Activated T-helper 1 cell treated with anti-CD3 and anti-CD28 coated beads, Interleukin-2, amount 50 U/mL, for 16 hours (primary cell): ENCODE measurements at regions not wholly inside any gene's neighbourhood (a gene's known extent, or its start where the extent isn't known, plus 50 kb on each side); places are given as distances from the start of the nearest gene placed in this dataset.

Experiments
- DNase-seq, 2 donors: peaks; one replicate each; pipeline ENCODE4 v3.0.0-alpha.2; 2020; ENCODE audit warnings: low read depth in 1 of 2, low spot score in 1 of 2

DNA sequence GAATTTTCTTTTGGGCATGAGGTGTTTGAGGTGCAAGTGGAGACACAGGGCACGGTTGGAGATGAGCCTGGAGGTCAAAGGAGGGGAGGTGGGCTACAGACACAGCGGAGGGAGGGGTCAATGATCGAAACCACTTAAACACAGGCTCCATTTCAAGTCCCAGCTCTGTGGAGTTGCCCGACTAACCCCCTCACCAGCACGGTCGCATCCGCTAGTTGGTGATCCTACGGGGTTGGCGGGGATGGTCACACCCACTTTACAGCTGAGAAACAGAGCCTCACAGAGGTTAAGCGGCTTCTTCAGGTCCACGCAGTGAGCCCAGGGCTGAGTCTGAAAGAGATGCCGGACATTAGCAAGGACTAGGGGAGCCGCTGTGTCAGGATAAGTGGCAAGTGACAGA is 60.1 kb upstream of the RUNX3 start:
- no peak for DNase-seq

DNA sequence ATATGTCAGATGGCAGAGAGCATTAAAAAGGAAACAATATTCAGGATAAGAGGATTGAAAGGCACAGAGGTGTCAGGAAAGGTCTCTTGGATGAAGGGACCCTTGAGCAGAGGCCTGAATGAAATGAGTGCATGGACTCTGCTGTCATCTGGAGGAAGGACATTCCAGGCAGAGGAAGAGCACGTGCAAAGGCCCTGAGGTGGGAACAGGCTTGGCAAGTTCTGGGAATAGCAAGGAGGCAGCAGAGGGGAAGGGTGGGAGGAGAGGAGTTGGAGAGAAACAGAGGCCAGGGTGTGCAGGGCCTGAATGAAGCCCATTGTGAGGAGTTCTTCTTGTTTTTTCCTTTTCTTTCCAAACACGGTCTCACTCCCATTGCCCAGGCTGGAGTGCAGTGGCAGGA is 59.0 kb upstream of the RUNX3 start:
- no peak for DNase-seq

DNA sequence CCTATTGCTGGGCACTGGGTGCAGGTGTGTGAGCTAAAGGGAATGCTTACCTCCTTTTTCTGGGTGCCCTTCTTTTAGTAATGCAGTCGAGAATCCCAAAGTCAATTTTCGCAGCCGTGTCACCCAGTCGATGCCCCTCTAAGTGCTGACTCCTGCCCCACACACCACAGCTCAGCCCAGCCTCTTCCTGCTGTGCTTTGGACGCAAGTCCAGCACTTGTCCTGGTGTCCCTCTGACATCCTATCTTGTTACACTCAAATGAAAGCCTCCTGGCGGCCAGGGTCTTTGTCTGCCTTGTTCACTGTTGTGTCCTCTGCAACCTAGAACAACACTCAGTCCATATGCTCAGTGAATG is 58.5 kb upstream of the RUNX3 start:
- no peak for DNase-seq

DNA sequence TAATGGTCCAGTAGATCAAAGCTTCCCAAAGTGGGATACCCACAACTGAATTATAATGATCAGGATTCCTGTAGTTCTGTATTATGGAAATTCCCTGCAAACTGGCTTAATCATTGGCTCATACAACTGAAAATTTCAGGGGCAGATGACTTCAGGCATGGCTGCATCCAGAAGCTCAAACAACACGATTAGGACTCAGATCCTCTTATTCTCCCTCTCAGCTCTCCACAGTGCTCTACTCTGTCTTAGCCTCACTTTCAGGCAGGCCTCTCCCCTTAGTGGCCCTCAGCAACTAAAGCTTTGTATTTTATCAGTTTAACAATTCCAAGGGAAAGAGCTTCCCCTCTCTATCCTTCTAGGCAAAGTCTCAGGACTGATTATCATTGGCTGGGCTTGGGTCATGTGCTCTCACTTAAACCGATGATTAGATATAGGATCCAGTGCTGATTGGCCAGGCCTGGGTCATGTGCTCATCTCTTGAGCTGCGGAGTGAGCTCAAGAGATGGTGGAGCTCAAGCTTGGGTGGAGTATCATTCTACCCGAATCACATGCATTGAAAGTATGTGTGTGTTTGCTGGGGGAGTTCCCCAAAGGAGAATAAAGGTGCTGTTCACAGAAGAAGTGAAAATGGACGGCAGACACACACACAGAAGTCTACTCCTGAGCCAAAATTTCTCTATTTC is 57.9 kb upstream of the RUNX3 start:
- DNase-seq: no peak

DNA sequence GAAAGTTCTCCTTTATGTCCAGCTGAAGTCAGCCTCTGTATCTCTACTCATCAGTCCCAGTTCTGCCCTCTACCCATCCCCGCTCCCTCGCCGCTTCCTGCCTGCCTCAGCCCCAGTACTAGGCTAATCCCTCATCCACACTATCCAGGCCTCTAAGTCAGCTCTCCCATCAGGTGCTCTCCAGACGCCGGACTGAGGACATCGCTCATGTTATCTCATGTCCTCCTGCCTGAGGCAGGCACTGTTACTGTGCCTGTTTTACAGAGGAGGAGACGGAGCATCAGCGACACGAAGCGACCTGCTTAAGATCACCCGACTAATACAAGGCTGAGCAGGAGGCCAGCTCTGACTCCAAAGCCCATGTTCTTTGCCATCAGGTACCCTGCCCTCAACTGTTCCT is 57.3 kb upstream of the RUNX3 start:
- DNase-seq: no peak

DNA sequence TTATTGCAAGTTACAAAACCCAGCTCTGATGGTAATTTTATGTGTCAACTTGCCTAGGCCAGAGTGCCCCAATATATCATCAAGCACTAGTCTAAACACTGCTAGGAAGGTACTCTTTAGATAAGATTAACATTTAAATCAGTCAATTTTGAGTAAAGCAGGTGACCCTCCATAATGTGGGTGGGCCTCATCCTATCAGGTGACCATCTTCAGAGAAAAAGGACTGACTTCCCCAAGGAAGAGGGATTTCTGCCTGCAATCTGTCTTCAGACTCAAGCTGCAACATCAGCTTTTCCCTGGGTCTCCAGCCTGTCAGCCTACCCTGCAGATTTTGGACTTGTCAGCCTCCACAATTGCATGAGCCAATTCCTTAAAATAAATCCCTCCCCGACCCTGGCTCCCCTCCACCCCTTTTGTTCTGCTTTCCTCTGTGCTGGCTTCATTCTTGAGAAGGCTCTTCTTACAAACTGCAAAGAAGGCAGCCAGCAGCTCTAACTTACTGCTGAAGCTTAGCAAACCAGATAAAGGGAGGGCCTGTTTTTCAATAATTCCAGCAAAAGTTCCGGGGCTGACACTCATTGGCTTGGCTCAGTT is 56.4 kb upstream of the RUNX3 start:
- DNase-seq: no peak

DNA sequence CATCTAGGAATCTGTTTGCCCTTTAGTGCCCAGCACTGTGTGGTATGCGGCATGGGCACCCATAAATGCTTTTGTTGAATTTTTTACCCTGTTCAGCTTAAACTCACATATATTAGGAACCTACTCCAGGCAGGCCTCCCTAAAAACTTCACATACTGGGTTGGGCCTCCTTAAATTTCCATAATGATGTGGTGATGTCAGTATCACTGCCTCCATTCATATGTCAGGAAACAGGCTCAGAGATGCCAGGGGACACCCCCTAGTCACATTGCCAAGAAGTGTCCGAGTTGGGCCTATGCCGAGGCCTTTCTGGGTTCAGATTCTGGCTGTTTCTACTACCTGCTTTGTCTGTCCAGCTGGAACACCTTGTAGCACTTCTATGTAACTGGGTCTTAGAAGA is 55.7 kb upstream of the RUNX3 start:
- DNase-seq: no peak

DNA sequence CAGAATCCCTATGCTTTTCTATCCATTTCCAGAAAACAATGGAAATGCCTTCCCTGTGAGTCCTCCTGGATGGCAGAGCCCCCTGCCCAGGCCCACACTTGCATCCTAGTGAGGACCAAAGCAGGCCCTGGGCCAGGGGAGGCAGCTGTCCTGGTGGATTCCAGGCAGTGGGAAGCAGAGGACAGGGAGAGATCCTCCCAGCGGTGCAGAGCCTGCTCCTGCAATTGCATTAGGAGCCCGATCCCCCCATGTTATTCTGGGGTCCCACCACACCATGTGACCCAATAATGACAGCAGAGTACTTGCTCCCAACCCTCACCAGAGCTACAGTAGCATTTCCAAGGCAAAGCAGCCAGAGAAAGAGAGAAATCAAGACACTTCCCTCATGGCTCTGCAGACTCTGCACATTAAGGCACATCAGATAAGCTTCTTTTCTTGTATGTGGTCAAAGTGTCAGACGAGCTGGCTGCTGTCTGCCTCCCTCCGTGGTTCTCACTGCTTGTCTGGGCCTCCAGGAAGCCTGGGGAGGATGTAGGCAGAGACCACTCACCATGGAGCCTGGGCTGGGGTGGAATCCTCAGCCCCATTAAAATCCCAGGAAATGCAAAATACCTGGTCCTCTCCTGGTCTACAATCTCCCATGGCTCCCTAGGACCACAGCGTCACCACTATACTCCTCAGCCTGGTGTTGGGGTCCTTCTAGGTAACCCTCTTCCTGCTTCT is 54.9 kb upstream of the RUNX3 start:
- DNase-seq: no peak

DNA sequence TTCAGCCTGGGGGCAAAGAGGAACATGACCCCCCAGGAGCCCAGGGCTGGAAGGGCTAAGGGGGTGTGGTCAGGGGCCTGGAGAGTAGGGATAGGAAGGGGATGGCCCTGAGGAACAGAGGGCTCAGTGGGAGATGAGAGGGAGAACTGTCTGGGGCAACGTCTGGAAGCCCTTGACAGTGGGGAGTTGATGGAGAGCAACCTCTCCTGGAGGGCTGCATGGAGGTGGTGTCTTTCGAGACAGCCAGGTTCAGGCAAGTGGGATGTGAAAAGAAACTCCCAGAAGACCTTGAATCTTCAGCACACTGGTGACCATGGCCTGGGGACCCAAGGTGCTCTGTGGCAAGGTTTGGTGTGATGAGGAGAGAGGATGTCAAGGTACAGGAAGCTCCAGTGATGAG is 54.2 kb upstream of the RUNX3 start:
- DNase-seq: no peak

DNA sequence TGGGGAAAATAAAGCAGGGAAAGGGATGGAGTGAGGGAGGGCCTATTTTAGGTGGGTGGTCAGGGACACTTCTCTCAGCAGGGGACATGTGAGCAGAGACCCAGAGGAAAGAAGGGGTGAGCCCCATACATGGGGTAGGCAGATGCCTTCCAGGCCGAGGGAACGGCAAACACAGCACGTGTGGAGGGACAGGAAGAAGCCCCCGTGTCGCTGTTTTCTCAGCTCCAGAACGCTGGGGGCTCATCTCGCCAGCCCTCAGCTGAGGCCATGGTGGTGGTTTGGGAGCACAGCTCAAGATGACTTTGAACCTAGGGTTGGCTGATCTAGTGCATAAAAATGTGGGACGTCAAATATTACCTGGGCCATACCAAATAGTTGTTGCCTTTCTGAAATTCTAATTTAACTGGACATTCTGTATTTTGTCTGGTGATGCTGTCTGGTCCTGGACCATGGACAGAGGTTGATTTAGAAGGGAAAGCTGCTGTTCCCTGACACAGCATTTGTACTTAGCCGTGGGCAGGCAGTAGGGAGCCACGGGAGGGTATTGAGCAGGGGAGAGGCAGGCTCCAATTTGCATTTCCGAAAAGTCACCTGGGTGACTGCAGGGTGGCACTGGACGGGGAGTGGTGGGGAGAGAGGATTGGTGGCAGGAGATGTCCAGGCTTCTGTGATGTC is 53.1 kb upstream of the RUNX3 start:
- DNase-seq: no peak

DNA sequence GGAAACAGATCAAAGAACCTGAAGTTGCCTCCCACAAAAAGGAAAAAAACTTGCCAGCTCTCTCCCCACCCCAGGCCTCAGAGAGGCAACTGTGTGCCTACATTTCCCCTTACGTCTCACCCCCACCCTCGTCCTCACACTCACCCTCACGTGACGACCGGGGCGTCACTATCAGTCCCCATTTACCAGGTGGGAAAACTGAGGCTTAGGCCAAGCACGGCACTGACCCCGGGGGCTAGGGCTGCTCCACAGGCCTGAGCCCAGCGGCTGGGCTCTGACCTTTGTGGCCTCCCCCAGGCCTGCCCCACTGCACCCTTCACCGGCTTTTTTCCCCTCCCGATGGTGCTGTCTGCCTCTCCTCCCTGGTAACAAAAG is 51.5 kb upstream of the RUNX3 start:
- DNase-seq: no peak

DNA sequence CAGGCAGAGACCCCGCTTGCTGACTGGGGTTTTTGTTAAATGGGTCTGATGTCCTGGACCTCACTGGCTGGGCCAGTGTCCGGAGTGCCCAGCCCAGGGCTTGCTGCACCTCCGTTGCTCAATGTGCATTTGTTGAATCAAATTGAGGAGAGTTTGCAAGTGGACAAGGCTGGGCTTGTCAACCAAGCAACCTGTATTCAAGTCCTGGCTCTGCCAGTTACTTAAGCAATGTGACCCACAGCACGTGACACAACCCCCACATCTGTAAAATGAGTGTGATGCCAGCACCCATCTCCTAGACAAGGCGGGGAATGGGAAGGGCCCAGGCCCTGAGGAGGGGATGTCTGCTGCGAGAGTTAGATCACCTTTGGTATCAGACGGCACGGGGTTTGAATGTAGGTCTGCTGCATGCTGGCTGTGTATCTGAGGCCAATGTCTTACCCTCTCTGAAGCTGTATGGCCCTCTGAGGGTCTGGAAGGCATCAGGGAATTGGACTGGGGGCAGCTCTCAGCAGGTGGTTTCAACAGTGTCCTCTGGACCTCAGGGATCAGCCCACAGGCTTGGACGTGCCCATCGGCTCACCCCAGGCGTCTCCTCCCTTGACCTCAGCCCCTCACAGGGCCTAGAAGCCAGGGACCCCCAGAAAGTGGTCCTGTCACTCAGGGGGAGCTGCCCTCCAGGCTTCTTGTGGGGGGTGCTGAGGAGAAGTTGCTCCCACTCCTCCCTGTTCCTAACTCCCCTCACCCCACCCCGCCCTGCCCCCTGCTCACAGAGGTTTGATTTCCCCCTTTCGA is 51.0 kb upstream of the RUNX3 start:
- DNase-seq: no peak
